ENCODE measurements at regions not wholly inside any gene's neighbourhood (a gene's known extent, or its start where the extent isn't known, plus 50 kb on each side); places are given as distances from the start of the nearest gene placed in this dataset.

GRCh38 chr9:93810028-93810971, 144.9 kb downstream of the BARX1 start:
- intact Hi-C loops (cut with micrococcal nuclease) = no loop called here
- ChIA-PET CTCF (no interaction called here), POLR2A (no interaction called here)
- Mint-ChIP-seq H3K27me3 (ENCODE audit: insufficient read depth, unreplicated experiment) (peaks cover 3% of the 10 kb centered on the region), H3K4me3 (ENCODE audit: unreplicated experiment) (no peak overlapping the region), H3K27ac (ENCODE audit: low read depth, unreplicated experiment) (no peak overlapping the region), H3K9me3 (ENCODE audit: unreplicated experiment) (no peaks in the 10 kb centered on the region), H3K4me1 (ENCODE audit: insufficient read depth, unreplicated experiment) (no peaks in the 10 kb centered on the region), H3K36me3 (ENCODE audit: insufficient read depth, unreplicated experiment) (no peaks in the 10 kb centered on the region)
- TF ChIP-seq CTCF (IDR thresholded peaks at IDR 0.05; ENCODE audit: unreplicated experiment) = no peak
- BruUV-seq (replicated peaks) = no TSS peak
- DNase-seq (ENCODE audit: unreplicated experiment) = no peak

- Mint-ChIP-seq H3K4me1 (ENCODE audit: insufficient read depth, unreplicated experiment) (no peaks in the 10 kb centered on the region), H3K36me3 (ENCODE audit: insufficient read depth, unreplicated experiment) (no peaks in the 10 kb centered on the region), H3K9me3 (ENCODE audit: unreplicated experiment) (no peaks in the 10 kb centered on the region), H3K4me3 (ENCODE audit: unreplicated experiment) (no peak overlapping the region), H3K27ac (ENCODE audit: low read depth, unreplicated experiment) (no peak overlapping the region), H3K27me3 (ENCODE audit: insufficient read depth, unreplicated experiment) (no peaks in the 10 kb centered on the region)
- DNase-seq (ENCODE audit: unreplicated experiment) = no peak
- BruUV-seq (replicated peaks) = no TSS peak
- POLR2A ChIA-PET = no interaction called here
- no peak for TF ChIP-seq CTCF (IDR thresholded peaks at IDR 0.05; ENCODE audit: unreplicated experiment)
- intact Hi-C loops (cut with micrococcal nuclease) = no loop called here
- CTCF ChIA-PET = interaction anchor here (0.6 to 0.9 kb wide), 2 partner anchors 10 to 126 kb away, joined by 3 read pairs; no protein-coding TSS in a partner anchor
Observed at GRCh38 chr9:93809204-93809940, 145.8 kb downstream of the BARX1 start.

- no peaks in the 10 kb centered on the region for H3K9me3 Mint-ChIP-seq (ENCODE audit: unreplicated experiment)
- H3K27ac Mint-ChIP-seq (ENCODE audit: low read depth, unreplicated experiment) = no peak overlapping the region
Observed at GRCh38 chr9:93808115-93809029, 146.8 kb downstream of the BARX1 start.

More at GRCh38 chr9:93808115-93809029, 146.8 kb downstream of the BARX1 start:
- TF ChIP-seq CTCF (IDR thresholded peaks at IDR 0.05; ENCODE audit: unreplicated experiment) = no peak
- H3K4me3 Mint-ChIP-seq (ENCODE audit: unreplicated experiment) = no peak overlapping the region
- H3K4me1 Mint-ChIP-seq (ENCODE audit: insufficient read depth, unreplicated experiment) = no peaks in the 10 kb centered on the region
- no peaks in the 10 kb centered on the region for H3K27me3 Mint-ChIP-seq (ENCODE audit: insufficient read depth, unreplicated experiment)
- ChIA-PET CTCF (interaction anchor here (0.6 to 0.9 kb wide), 2 partner anchors 9 to 127 kb away, joined by 3 read pairs; no protein-coding TSS in a partner anchor), POLR2A (no interaction called here)
- no peaks in the 10 kb centered on the region for H3K36me3 Mint-ChIP-seq (ENCODE audit: insufficient read depth, unreplicated experiment)
- BruUV-seq (replicated peaks) = no TSS peak
- DNase-seq (ENCODE audit: unreplicated experiment) = no peak
- intact Hi-C loops (cut with micrococcal nuclease) = no loop called here

Measured in MCF 10A (cell line).